Endometrium (tissue), 2 donors: ENCODE measurements at regions not wholly inside any gene's neighbourhood (a gene's known extent, or its start where the extent isn't known, plus 50 kb on each side); places are given as distances from the start of the nearest gene placed in this dataset.
"Not testable (repeated sequence)": the region's sequence is repeated elsewhere in the genome, so short reads cannot be mapped to it uniquely, and the experiment has no call there.

Experiments
- FAIRE-seq: peaks from 2 replicates; lab custom pipeline; 2012; peaks lifted over from hg19 to GRCh38; lab: Jason Lieb, UNC
- donor health status: control.
- donor health status: control.

- FAIRE-seq: no peak
These were observed 406.0 kb downstream of the TSHZ3 start for GRCh38 chr19:30943101-30943843.

GRCh38 chr19:30942636-30943035, 406.6 kb downstream of the TSHZ3 start:
- FAIRE-seq: no peak

- no peak for FAIRE-seq
These were observed 407.6 kb downstream of the TSHZ3 start for GRCh38 chr19:30941591-30941990.

- no peak for FAIRE-seq
These were observed 413.0 kb downstream of the TSHZ3 start for GRCh38 chr19:30936276-30936675.

GRCh38 chr19:30935146-30935545, 414.1 kb downstream of the TSHZ3 start:
- no peak for FAIRE-seq

GRCh38 chr19:30933454-30933853, 415.8 kb downstream of the TSHZ3 start:
- not testable (repeated sequence) for FAIRE-seq

GRCh38 chr19:30932854-30933253, 416.4 kb downstream of the TSHZ3 start:
- no peak for FAIRE-seq

GRCh38 chr19:30930941-30931706, 418.1 kb downstream of the TSHZ3 start:
- no peak for FAIRE-seq

- FAIRE-seq: no peak
These were observed 421.5 kb downstream of the TSHZ3 start for GRCh38 chr19:30927705-30928104.

GRCh38 chr19:30924670-30925069, 424.6 kb downstream of the TSHZ3 start:
- FAIRE-seq: no peak

- FAIRE-seq: no peak
These were observed 425.1 kb downstream of the TSHZ3 start for GRCh38 chr19:30924069-30924636.

GRCh38 chr19:30923621-30924020, 425.6 kb downstream of the TSHZ3 start:
- no peak for FAIRE-seq

- FAIRE-seq: no peak
These were observed 426.1 kb downstream of the TSHZ3 start for GRCh38 chr19:30923096-30923495.

- no peak for FAIRE-seq
These were observed 429.0 kb downstream of the TSHZ3 start for GRCh38 chr19:30920222-30920621.

GRCh38 chr19:30919737-30920136, 429.5 kb downstream of the TSHZ3 start:
- FAIRE-seq: no peak

- FAIRE-seq: no peak
These were observed 433.0 kb downstream of the TSHZ3 start for GRCh38 chr19:30916238-30916637.

GRCh38 chr19:30911491-30911890, 437.7 kb downstream of the TSHZ3 start:
- no peak for FAIRE-seq

- no peak for FAIRE-seq
These were observed 438.6 kb downstream of the TSHZ3 start for GRCh38 chr19:30910485-30911240.

- FAIRE-seq: no peak
These were observed 440.0 kb downstream of the TSHZ3 start for GRCh38 chr19:30909216-30909615.

GRCh38 chr19:30908262-30908771, 440.9 kb downstream of the TSHZ3 start:
- FAIRE-seq: peak; percentile 29

- no peak for FAIRE-seq
These were observed 442.4 kb downstream of the TSHZ3 start for GRCh38 chr19:30906871-30907270.

GRCh38 chr19:30900051-30900450, 449.2 kb downstream of the TSHZ3 start:
- no peak for FAIRE-seq
